Heart left ventricle (tissue), 13 donors: ENCODE measurements at regions not wholly inside any gene's neighbourhood (a gene's known extent, or its start where the extent isn't known, plus 50 kb on each side); places are given as distances from the start of the nearest gene placed in this dataset.

ENCODE experiments used
- CTCF ChIP-seq, 12 donors: fragments of 200-600 bp; sonication (generic) in 4 of 12; IDR thresholded peaks; one replicate each; pipeline versions ENCODE4 v1.5.0 to v1.8.0; 2018 to 2022; ENCODE audit warnings: antibody characterized with exemption in 12 of 12, mild to moderate bottlenecking in 5 of 12
- POLR2A ChIP-seq, 2 donors: fragments of 450-650 bp; IDR thresholded peaks; one replicate each; pipeline ENCODE4 v1.6.1; 2017; ENCODE audit warnings: antibody characterized with exemption in 2 of 2, mild to moderate bottlenecking in 2 of 2, moderate library complexity in 2 of 2
- donor health status: ischemic (EF 13 %, LVEDD 7.1; RV severe dilation, severe dysfunction).
- donor health status: DM: no; HTN: yes; CAD: no.
- donor health status: DM: no; HTN: no; CAD: no.
- donor health status: ischemic (EF 25% LVEDD 6.9; RV normal size, moderate dysfunction).
- donor health status: ischemic (EF 25% LVEDD 5.7; RV mildly dilated, moderate dysfunction).
- donor health status: ischemic (EF 35%, LVEDD 5.7; RV mildly dilated, moderate dysfunction).
- donor health status: nonischemic (EF 11% LVEDD 7.7; RV severe dilation, severe dysfunction).
- donor health status: DM: yes; HTN: yes; CAD: no.
- donor health status: PGD.
- donor health status: ischemic (EF 29% LVEDD 5.4; RV normal size, mild dysfunction).
- donor health status: nonischemic (EF 23%, LVEDD 6.1; RV moderate dilation, normal function).

- no peak for TF ChIP-seq POLR2A (IDR thresholded peaks at IDR 0.05)
- TF ChIP-seq CTCF (IDR thresholded peaks at IDR 0.05) = no peak
Measured at GRCh38 chr2:821546-821945, 129.1 kb upstream of the SNTG2 start.
